Hematopoietic multipotent progenitor cell (in vitro differentiated cells): ENCODE measurements at regions not wholly inside any gene's neighbourhood (a gene's known extent, or its start where the extent isn't known, plus 50 kb on each side); places are given as distances from the start of the nearest gene placed in this dataset.

ENCODE experiments used
- DNase-seq, 3 donors: peaks; one replicate each; pipeline ENCODE4 v3.0.0-alpha.2; 2011 to 2015; ENCODE audit warnings: low read depth in 2 of 3, low spot score in 2 of 3

GRCh38 chrX:20397587-20397986 lies 130.9 kb upstream of the RPS6KA3 start:
- DNase-seq: no peak

DNA sequence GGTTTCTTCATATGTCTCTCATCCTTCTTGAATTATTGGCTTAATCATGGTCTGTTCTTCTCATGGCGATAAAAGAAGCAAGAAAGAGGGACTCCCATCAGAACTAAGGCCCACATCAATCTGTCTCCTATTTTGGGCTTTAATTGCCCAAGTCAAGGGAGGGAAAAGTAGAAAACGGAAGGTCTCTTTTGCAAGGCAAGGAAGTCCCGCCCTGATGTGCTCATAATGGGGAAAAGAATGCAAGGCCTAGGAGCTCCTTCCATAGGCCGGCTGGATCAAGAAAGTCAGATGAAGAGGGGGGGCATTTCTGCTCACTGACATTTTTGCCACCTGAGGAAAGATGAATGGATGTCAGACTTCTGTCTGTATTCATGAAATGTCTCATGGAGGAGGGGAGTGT lies 127.7 kb upstream of the RPS6KA3 start:
- no peak for DNase-seq

DNA sequence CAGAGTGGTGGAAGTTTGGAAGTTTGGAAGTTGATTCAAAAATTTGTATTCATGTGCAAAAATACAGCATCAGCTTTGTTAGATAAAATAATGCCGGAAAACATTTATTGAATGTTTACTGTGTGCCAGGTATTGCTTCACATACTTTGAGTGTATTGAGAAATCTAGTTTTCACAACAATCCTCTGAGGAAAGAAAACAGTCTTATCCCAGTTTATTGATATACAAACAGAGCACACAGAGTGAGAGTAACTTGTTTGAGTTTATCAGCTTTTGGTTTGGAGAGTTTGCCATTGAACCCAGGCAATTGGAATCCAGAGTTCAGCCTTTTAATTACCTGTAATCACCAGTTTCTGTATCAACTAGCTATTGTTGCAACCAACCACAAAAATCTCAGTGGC lies 127.2 kb upstream of the RPS6KA3 start:
- DNase-seq: no peak

- no peak for DNase-seq
These were observed 121.9 kb upstream of the RPS6KA3 start for GRCh38 chrX:20388594-20388993.

DNA sequence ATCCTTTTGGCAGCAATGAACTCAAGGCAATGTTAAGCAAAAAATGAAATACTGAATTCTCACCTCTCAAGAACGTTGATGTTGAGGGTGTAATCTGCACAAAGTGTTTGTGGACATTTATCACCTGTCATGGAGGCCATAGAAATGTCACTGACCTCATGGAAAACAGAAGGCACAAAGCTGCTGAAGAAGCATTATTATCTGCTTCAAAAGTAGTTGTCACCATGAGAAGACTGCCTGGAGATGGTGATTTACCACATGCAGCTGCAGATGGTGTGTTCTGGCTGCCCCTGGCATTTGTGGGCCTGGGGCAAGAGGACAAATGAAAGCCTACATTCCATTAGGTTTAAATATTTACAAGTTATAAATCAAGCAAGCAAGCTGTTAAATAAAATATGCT lies 116.8 kb upstream of the RPS6KA3 start:
- no peak for DNase-seq

GRCh38 chrX:20382518-20383297 lies 116.0 kb upstream of the RPS6KA3 start:
- DNase-seq: no peak

DNA sequence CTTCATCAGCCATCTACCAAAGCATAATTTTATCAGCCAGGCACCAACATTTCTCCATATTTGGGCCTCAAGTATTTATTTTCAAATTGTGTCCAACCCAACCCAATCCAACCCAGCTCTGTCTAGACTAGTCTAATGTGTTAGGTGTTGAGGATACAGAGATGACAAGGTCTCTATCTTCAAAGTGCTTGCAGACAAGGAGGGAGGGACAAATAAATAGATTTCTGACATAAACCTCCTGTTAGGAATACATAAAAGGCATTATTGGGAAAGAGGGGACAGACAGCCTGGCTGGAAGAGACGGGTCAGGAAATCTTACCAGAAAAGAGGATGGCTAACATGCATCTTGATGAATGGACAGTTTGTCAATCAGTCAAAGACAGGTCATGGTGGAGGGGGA lies 115.4 kb upstream of the RPS6KA3 start:
- no peak for DNase-seq

- no peak for DNase-seq
These were observed 111.7 kb upstream of the RPS6KA3 start for GRCh38 chrX:20378233-20378920.

DNA sequence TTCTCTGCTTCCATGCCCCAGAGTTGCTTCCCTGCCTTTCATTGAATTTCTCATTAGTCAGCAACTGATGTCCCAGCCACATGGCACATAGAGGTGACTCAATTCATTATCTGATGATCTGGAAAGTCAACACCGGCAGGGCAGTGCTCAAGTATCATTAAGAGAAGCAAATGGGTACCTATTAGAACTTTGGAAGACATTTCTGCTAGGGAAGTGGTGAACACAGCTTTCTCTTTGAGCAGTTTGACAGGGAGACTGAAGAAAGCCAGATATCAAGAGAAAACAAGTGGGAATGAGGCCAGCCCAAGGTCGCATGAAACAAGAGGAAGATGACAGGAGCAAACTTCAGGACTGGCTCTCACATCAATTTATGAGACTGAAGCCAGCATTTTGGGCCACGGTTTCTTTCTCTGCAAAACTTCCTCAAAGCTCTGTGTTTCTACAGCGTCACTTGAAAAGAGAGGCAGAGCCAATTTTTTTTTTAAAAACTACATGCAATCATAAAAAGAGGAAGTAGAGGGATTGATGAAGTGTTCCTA lies 108.3 kb upstream of the RPS6KA3 start:
- peak in 2 of 3 donors; percentile 43 to 77 for DNase-seq

- peak in 1 of 3 donors; percentile 10 for DNase-seq
These were observed 107.7 kb upstream of the RPS6KA3 start for GRCh38 chrX:20374450-20374849.

GRCh38 chrX:20373063-20373462 lies 106.4 kb upstream of the RPS6KA3 start:
- DNase-seq: no peak

DNA sequence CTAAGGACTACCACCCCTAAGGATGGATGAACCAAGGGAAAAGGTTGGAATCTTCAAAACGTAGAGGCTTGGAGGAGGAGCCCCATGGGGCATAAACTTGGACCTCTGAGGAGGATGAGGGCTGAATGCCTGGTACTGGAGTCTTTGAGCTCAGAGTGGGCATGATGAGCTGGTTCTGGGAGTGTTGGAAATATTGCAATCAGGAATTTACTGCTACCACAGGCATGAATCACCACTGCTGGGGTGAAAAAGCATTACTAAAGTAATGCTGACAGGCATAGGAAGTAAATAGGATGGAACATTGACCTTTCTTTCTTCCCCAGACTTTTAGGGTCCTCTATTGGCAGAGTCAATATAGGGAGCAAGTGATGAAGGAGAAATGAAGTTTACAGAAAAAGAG lies 105.8 kb upstream of the RPS6KA3 start:
- no peak for DNase-seq

DNA sequence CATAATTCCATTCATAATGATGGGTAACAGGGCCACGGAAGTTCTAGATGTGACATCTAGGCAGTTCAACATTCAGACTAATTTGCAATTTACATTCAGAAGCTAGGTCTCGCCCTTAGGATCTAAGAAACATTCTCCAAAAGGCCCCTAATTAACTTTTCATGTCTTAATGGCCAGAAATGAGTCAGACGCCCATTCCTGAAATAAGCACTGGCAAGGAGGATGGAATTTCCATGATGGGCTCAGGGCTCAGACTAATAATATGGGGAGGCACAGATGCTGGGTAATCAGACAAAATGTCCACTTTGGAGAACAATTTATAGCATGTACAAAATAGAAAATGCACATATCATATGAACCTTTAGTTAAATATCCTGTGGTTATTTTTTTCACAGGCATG lies 102.8 kb upstream of the RPS6KA3 start:
- no peak for DNase-seq

- no peak for DNase-seq
These were observed 97.5 kb upstream of the RPS6KA3 start for GRCh38 chrX:20364238-20364637.

- no peak for DNase-seq
These were observed 96.6 kb upstream of the RPS6KA3 start for GRCh38 chrX:20363275-20363674.

- DNase-seq: peak in 2 of 3 donors; percentile 42 to 80
These were observed 95.9 kb upstream of the RPS6KA3 start for GRCh38 chrX:20362268-20363267.

DNA sequence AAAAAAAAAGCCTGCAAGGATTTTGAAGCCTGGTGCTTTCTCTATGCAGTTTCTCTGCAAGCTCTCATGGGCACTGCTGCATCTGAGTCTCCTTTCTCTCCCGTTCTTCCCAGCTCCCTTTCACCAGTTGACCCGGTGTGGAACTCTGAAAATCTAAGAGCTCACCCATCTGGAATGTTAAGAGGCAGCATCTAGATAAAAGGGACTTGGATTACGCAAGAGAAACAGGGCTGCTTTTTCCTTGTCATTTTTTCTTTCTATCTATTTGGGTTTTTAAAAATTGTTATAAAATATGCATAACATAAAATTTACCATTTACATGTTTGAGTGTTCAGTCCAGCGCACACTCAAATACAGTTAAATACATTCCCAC lies 95.2 kb upstream of the RPS6KA3 start:
- DNase-seq: no peak

GRCh38 chrX:20361081-20361889 lies 94.6 kb upstream of the RPS6KA3 start:
- no peak for DNase-seq

DNA sequence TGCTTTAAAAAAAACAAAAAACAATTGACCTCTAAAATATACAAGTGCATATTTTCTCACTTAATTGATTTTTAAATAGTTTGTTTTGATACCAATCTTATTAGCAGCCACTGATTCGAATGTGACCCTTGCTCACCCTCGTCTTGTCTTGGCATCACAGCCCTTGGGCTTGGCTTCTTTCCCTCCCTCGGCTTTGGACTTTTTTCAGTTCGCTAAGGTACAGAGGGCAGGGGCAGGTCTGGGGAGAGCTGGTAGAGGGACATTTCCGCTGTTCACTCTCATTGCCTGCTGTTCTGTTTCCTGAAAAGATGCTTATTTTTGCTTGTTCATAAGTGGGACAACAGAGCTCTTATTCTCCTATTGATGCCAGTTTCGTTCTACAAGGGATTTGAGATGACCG lies 88.5 kb upstream of the RPS6KA3 start:
- DNase-seq: no peak

- peak in 1 of 3 donors; percentile 2 for DNase-seq
These were observed 87.8 kb upstream of the RPS6KA3 start for GRCh38 chrX:20354505-20354904.
